ENCODE measurements at regions not wholly inside any gene's neighbourhood (a gene's known extent, or its start where the extent isn't known, plus 50 kb on each side); places are given as distances from the start of the nearest gene placed in this dataset.

DNA sequence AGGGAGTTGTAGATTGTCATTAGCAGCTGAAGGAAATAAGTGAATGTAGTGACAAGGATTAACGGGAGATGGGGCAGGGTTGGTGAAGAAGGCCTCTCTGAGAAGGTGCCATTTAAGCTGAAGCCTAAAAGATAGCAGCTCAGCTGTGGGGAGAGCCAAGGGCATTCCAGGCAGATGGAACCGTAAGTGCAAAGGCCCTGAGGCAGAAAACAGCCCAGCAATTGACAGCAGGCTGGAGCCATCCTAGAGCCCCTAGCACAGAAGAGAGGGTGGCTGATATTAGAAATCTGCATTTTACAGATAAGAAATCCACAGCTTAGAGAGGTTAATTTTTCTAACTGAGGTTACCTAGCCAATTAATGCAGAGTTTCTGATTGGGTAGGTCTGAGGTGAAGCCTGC lies 374.5 kb upstream of the PROK2 start:
- no peak for TF ChIP-seq CTCF (IDR thresholded peaks at IDR 0.05; ENCODE audit: control extremely low read depth in 1 of 3, insufficient read depth in 1 of 3, low read depth in 1 of 3, low read length in 3 of 3)
- TF ChIP-seq CHD1 (IDR thresholded peaks at IDR 0.05; ENCODE audit: low read depth, low read length) = no peak

All from H1 (cell line).